Muscle of leg (tissue), 3 donors: ENCODE measurements at regions not wholly inside any gene's neighbourhood (a gene's known extent, or its start where the extent isn't known, plus 50 kb on each side); places are given as distances from the start of the nearest gene placed in this dataset.
A peak's percentile ranks its signal among the peaks of the same experiment; 100 is the strongest.

Experiments used
- DNase-seq: peaks from one replicate; pipeline ENCODE4 v3.0.0; 2013
- H3K27ac ChIP-seq: one replicate; pipeline ENCODE4 v1.5.1; 2013; ENCODE audit warnings: mild to moderate bottlenecking, low read length, control low read depth
- H3K27me3 ChIP-seq: one replicate; pipeline ENCODE4 v1.6.1; 2013; ENCODE audit warnings: low read length; ENCODE audit not compliant: control insufficient read depth, insufficient read depth
- H3K36me3 ChIP-seq: one replicate; pipeline ENCODE4 v1.6.1; 2013; ENCODE audit warnings: low read length; ENCODE audit not compliant: control insufficient read depth, insufficient read depth
- H3K4me1 ChIP-seq: one replicate; pipeline ENCODE4 v1.6.1; 2013; ENCODE audit warnings: low read length; ENCODE audit not compliant: control insufficient read depth, insufficient read depth
- H3K4me3 ChIP-seq: one replicate; pipeline ENCODE4 v1.5.1; 2013; ENCODE audit warnings: low read length, control low read depth
- H3K9me3 ChIP-seq: replicated peaks from 2 replicates; pipeline ENCODE4 v1.6.1; 2013; ENCODE audit warnings: low read depth, low read length; ENCODE audit not compliant: control insufficient read depth
- WGBS: methylation state at CpG from one replicate; pipeline ENCODE4 v1.1.5; 2013; ENCODE audit warnings: missing lambda C conversion rate; ENCODE audit not compliant: insufficient coverage; 5-methylcytosine and 5-hydroxymethylcytosine counted together

DNA sequence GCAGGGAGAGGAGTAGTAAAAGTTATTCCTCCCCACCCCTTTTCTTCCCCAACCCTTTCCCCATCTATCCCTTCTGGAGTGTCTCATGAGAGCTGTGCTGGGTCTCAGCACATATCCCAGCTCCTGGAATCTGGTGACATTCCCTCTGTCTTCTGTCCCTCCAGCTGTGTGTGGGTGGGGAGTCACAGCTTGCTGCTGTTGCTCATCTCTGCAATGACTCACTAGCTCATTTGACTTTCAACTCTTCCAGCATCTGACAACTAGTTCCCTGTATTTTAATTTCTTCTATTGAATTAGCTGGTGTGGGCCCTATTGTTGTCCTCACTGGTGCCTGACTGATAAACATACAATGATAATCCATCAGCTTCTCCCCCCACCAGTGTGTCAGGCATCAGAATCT is 198.9 kb upstream of the AUTS2 start:
- DNase-seq = peak; percentile 55
- Histone ChIP-seq H3K27ac (no peak overlapping the region), H3K27me3 (no peaks in the 10 kb centered on the region), H3K4me1 (peaks cover 4% of the 10 kb centered on the region), H3K4me3 (no peak overlapping the region), H3K9me3 (no peaks in the 10 kb centered on the region), H3K36me3 (no peaks in the 10 kb centered on the region)

DNA sequence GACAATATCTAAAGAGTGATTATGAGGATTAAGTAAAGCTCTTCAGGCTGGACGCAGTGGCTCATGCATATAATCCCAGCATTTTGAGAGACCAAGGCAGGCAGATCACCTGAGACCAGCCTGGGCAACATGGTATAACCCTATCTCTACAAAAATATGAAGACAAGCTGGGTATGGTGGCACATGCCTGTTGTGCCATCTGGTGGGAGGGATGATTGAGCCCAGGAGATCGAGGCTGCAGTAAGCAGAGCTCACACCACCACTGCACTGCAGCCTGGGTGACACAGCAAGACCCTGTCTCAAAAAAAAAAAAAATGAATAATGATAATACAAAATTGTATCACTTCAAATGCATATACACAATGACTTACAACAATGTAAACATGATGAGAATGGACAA is 195.6 kb upstream of the AUTS2 start:
- DNase-seq = no peak
- Histone ChIP-seq H3K27ac (no peak overlapping the region), H3K36me3 (no peaks in the 10 kb centered on the region), H3K4me1 (no peaks in the 10 kb centered on the region), H3K9me3 (no peaks in the 10 kb centered on the region), H3K4me3 (no peak overlapping the region), H3K27me3 (no peaks in the 10 kb centered on the region)
- no CpG with 5 or more reads among the region's 2 CpGs for WGBS

DNA sequence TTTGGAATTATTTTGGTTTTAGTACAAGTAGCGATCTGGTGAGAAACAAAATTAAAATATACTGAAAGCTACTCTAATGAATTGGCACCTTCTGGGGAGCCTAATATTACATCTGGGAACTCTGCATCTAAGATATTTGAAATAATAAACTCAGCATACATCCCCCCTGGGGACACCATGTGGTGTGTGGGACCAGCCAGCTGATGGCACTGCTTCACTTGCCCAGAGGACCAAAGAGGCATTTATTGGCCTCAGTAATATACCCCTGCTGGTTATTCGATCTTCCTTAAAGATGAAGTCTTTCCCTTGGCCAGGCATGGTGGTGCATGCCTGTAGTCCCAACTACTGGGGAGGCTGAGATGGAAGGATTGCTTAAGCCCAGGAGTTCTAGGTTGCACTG is 195.1 kb upstream of the AUTS2 start:
- WGBS = no CpG with 5 or more reads among the region's 2 CpGs

DNA sequence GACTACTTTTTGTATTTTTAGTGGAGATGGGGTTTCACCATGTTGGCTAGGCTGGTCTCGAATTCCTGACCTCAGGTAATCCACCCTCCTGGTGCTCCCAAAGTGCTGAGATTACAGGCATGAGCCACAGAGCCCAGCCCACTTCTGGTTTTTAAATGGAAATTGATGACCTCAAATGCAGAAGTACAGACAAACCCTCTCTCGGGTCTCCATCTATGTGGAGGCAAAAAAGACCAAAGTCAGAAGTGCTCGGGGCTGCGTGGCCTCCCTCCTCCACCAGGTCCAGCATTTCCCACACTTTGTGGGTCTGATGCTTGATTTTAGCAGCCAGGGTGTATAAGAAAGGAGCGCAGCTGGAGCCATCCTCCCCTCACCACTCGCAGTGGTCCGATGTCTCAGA is 187.3 kb upstream of the AUTS2 start:
- peaks cover 6% of the 10 kb centered on the region for H3K4me1 ChIP-seq
- DNase-seq = no peak
- H3K27ac ChIP-seq = no peak overlapping the region
- 40% methylated on average over 3 of the region's 7 CpGs for WGBS
- no peaks in the 10 kb centered on the region for H3K27me3 ChIP-seq
- no peaks in the 10 kb centered on the region for H3K9me3 ChIP-seq
- no peak overlapping the region for H3K4me3 ChIP-seq
- H3K36me3 ChIP-seq = no peaks in the 10 kb centered on the region

More for the DNA sequence above, 195.1 kb upstream of the AUTS2 start:
- Histone ChIP-seq H3K4me3 (no peak overlapping the region), H3K36me3 (no peaks in the 10 kb centered on the region), H3K9me3 (no peaks in the 10 kb centered on the region), H3K27ac (no peak overlapping the region), H3K4me1 (no peaks in the 10 kb centered on the region), H3K27me3 (no peaks in the 10 kb centered on the region)
- no peak for DNase-seq

DNA sequence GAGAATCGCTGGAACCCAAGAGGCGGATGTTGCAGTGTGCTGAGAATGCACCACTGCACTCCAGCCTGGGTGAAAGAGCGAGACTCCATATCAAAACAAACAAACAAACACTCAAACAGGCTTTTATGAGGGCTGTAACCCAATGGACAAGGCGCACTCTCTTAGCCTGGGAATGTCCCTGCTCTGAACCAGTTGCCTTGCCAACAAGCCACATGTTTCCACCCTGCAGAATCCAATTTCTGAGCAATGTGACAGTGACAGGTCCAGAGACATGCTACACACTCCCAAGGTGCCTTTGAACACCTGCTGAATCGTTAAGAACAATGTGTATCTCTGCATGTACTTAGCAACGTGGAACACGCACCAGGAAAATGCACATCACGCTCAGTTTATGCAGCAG is 186.8 kb upstream of the AUTS2 start:
- no peak for DNase-seq
- Histone ChIP-seq H3K27me3 (no peaks in the 10 kb centered on the region), H3K4me3 (no peak overlapping the region), H3K9me3 (no peaks in the 10 kb centered on the region), H3K27ac (no peak overlapping the region), H3K4me1 (peaks cover 6% of the 10 kb centered on the region), H3K36me3 (no peaks in the 10 kb centered on the region)
- WGBS = 66% methylated on average over 6 of the region's 8 CpGs

DNA sequence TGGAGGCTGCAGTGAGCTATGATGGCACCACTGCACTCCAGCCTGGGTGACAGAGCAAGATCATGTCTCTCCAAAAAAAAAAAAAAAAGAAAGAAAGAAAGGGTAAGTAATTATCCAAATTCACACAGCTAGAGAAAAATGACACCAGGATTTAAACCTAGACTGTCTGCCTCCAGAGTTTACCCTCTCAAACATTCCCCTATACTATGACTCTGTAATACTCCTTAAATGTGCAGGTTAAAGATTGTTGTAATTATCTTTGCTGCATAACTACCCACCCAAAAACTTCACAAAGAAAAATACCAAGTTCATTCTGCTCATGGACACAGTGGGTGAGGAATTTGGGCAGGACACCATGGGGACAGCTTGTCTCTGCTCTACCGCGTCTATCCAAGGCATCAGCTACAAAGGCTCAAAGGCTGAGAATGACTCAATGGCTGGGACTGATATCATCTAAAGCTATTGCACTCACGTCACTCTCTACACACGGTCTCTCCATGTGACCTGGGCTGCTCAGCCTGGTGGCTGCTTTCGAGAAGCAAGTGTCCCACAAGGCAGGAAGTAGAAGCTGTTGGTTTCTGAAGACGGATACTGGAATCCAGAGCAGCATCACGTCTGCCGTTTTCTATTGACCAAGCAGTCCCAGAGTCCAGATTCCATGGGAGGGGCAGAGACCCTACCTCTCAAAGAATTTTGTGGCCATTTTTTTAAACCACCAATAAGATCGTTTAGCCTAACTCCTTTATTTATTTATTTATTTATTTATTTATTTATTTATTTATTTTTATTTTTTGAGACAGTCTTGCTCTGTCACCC is 185.7 kb upstream of the AUTS2 start:
- 52% methylated on average over 5 of the region's 9 CpGs for WGBS
- Histone ChIP-seq H3K4me1 (peaks cover 6% of the 10 kb centered on the region), H3K27me3 (no peaks in the 10 kb centered on the region), H3K4me3 (no peak overlapping the region), H3K36me3 (no peaks in the 10 kb centered on the region), H3K27ac (no peak overlapping the region), H3K9me3 (peaks cover 2% of the 10 kb centered on the region)
- DNase-seq = peak; percentile 64

DNA sequence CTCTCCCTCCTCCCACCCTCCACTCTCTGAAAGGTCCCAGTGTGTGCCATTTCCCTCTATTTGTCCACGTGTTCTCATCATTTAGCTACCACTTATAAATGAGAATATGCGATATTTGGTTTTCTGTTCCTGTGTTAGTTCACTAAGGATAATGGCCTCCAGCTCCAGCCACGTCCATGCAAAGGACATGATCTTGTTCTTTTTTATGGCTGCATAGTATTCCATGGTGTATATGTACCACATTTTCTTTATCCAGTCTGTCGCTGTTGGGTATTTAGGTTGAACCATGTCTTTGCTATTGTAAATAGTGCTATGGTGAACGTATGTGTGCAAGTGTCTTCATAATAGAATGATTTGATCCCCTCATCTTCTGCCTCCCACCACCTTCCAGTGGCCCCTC is 183.7 kb upstream of the AUTS2 start:
- Histone ChIP-seq H3K36me3 (no peaks in the 10 kb centered on the region), H3K27me3 (no peaks in the 10 kb centered on the region), H3K4me1 (peaks cover 6% of the 10 kb centered on the region), H3K27ac (no peak overlapping the region), H3K9me3 (peaks cover 2% of the 10 kb centered on the region), H3K4me3 (no peak overlapping the region)
- WGBS = no CpG with 5 or more reads among the region's 5 CpGs
- no peak for DNase-seq

DNA sequence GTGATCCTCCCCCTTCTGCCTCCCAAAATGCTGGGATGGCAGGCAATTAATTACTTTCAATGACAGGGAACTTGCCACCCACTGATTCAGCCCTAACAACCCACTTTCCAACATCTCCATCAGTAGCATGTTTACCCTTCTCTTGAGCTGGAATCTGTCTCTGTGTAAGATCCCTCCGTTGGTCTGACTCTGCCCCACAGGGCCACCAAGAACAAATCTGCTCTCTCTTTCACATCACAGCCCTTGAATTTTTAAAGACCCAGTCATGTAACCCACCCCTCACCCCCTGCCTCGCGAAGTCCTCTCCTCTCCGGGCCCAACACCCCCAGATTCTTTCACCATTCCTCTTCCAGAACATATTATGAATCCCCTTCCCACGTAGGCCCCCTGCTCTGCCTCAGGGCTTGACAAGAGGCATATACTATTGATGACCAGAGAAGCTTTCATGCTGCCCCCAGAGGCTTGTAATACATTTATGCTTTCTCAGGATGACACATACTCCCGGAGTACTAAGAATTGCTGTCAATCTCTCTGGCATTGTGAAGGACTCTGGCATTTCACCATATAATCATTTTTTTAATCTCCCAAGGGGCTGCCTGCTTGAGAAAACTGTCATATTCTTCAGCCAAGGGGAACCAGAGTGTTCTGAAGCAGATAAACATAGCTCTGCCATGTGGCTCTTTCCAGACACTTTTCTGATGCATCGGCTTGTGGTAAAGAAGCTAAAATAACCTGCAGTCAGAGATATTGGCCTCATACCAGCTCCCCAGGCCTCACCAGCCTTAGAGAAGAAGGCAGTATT is 179.2 kb upstream of the AUTS2 start:
- no peaks in the 10 kb centered on the region for H3K27me3 ChIP-seq
- peaks cover 2% of the 10 kb centered on the region for H3K9me3 ChIP-seq
- no peak overlapping the region for H3K4me3 ChIP-seq
- H3K4me1 ChIP-seq = peaks cover 10% of the 10 kb centered on the region
- WGBS = 42% methylated on average over 6 of the region's 7 CpGs
- H3K27ac ChIP-seq = no peak overlapping the region
- no peak for DNase-seq
- no peaks in the 10 kb centered on the region for H3K36me3 ChIP-seq

DNA sequence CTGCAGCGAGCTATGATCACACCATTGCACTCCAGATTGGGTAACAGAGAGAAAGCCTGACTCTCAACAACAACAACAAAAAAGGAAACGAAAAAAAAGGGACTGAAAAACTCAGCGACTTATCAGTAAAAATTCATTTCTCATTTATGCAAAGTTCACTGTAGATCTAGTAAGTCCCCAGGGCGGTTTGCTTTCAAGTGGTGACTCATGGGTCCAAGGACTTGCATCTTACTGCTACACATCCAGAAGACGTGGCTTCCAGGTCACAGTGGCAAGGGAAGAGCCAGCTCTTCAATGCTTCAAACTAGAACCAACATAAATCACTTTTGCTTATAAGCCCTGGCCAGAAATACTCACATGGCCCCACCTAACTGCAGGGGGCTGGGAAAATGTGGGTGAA is 178.3 kb upstream of the AUTS2 start:
- DNase-seq = no peak
- Histone ChIP-seq H3K36me3 (no peaks in the 10 kb centered on the region), H3K9me3 (peaks cover 2% of the 10 kb centered on the region), H3K4me3 (no peak overlapping the region), H3K27ac (no peak overlapping the region), H3K4me1 (peaks cover 10% of the 10 kb centered on the region), H3K27me3 (no peaks in the 10 kb centered on the region)
- 81% methylated on average over 3 of the region's 5 CpGs for WGBS

DNA sequence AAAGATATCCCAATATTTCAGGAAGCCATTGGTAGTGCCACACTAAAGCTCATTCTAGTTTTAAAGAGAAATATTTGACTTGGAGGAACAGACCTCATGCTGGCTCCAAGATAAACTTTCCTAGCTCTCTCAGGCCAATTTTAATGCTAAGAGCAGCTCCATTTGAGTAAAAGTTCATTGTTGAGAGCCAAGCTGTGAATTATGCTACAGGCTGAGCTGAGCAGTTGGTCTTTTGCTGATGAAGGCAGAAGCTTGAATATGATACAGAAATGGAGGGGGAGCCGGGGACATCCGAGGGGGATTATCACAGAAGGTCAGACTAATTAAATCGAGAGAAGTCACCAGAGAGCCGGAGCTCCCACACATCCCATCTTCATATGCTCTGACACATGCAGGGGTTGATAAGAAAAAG is 175.7 kb upstream of the AUTS2 start:
- DNase-seq = peak; percentile 93
- no peaks in the 10 kb centered on the region for H3K36me3 ChIP-seq
- H3K9me3 ChIP-seq = no peaks in the 10 kb centered on the region
- WGBS = no CpG with 5 or more reads among the region's 4 CpGs
- H3K4me1 ChIP-seq = peaks cover 10% of the 10 kb centered on the region
- H3K27me3 ChIP-seq = no peaks in the 10 kb centered on the region
- H3K27ac ChIP-seq = peak overlapping the region; percentile 49
- no peak overlapping the region for H3K4me3 ChIP-seq
